Cardiac fibroblast (primary cell): ENCODE measurements at regions not wholly inside any gene's neighbourhood (a gene's known extent, or its start where the extent isn't known, plus 50 kb on each side); places are given as distances from the start of the nearest gene placed in this dataset.

Experiments
- DNase-seq, 2 donors: peaks; one replicate each; pipeline versions ENCODE4 v3.0.0 to v3.0.0-alpha.2; 2010; ENCODE audit warnings: low read depth in 2 of 2
- H3K4me3 ChIP-seq, 2 donors: replicated peaks in 1 of 2; 1 replicate in 1 of 2; 2 replicates in 1 of 2; pipeline ENCODE4 v1.5.1; 2011; ENCODE audit warnings: low read depth in 2 of 2, low read length in 2 of 2, mild to moderate bottlenecking in 2 of 2, moderate library complexity in 1 of 2
- CTCF ChIP-seq: IDR thresholded peaks from one replicate; pipeline ENCODE4 v1.5.1; 2011; ENCODE audit warnings: low read depth, mild to moderate bottlenecking, low read length, inconsistent platforms

GRCh38 chr2:188898261-188898660 is 75.9 kb upstream of the COL3A1 start:
- TF ChIP-seq CTCF: no peak
- no peak overlapping the region for H3K4me3 ChIP-seq
- DNase-seq: no peak

- no peak overlapping the region for H3K4me3 ChIP-seq
- DNase-seq: peak; percentile 80 to 82
- no peak for TF ChIP-seq CTCF
Measured at GRCh38 chr2:188902901-188903491, 71.2 kb upstream of the COL3A1 start.

GRCh38 chr2:188903740-188904139 is 70.4 kb upstream of the COL3A1 start:
- H3K4me3 ChIP-seq: no peak overlapping the region
- no peak for DNase-seq
- no peak for TF ChIP-seq CTCF

- peak in 1 of 2 donors; percentile 65 for DNase-seq
- H3K4me3 ChIP-seq: no peak overlapping the region
- TF ChIP-seq CTCF: no peak
Measured at GRCh38 chr2:188909036-188909435, 65.1 kb upstream of the COL3A1 start.

- TF ChIP-seq CTCF: no peak
- no peak for DNase-seq
- H3K4me3 ChIP-seq: no peak overlapping the region
Measured at GRCh38 chr2:188916736-188917135, 57.4 kb upstream of the COL3A1 start.

GRCh38 chr2:188917632-188918031 is 56.5 kb upstream of the COL3A1 start:
- no peak overlapping the region for H3K4me3 ChIP-seq
- no peak for TF ChIP-seq CTCF

GRCh38 chr2:188919824-188920223 is 54.3 kb upstream of the COL3A1 start:
- no peak for TF ChIP-seq CTCF
- no peak for DNase-seq
- H3K4me3 ChIP-seq: no peak overlapping the region

More at GRCh38 chr2:188917632-188918031, 56.5 kb upstream of the COL3A1 start:
- DNase-seq: no peak
